ENCODE measurements at regions not wholly inside any gene's neighbourhood (a gene's known extent, or its start where the extent isn't known, plus 50 kb on each side); places are given as distances from the start of the nearest gene placed in this dataset.

GRCh38 chr3:34107669-34108068 lies 309.2 kb downstream of the PDCD6IP start:
- TF ChIP-seq, protein P1, sequence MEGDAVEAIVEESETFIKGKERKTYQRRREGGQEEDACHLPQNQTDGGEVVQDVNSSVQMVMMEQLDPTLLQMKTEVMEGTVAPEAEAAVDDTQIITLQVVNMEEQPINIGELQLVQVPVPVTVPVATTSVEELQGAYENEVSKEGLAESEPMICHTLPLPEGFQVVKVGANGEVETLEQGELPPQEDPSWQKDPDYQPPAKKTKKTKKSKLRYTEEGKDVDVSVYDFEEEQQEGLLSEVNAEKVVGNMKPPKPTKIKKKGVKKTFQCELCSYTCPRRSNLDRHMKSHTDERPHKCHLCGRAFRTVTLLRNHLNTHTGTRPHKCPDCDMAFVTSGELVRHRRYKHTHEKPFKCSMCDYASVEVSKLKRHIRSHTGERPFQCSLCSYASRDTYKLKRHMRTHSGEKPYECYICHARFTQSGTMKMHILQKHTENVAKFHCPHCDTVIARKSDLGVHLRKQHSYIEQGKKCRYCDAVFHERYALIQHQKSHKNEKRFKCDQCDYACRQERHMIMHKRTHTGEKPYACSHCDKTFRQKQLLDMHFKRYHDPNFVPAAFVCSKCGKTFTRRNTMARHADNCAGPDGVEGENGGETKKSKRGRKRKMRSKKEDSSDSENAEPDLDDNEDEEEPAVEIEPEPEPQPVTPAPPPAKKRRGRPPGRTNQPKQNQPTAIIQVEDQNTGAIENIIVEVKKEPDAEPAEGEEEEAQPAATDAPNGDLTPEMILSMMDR (IDR thresholded peaks at IDR 0.05): no peak
- no peak for TF ChIP-seq POLR2AphosphoS5 (IDR thresholded peaks at IDR 0.05; ENCODE audit: low read depth, low read length)
- no peak for TF ChIP-seq TCF7L2 (IDR thresholded peaks at IDR 0.05; ENCODE audit: low read depth, low read length)
- no peak for TF ChIP-seq SIN3A (IDR thresholded peaks at IDR 0.05; ENCODE audit: borderline replicate concordance, insufficient read depth, low read depth, low read length)
- no peak for TF ChIP-seq REST (IDR thresholded peaks at IDR 0.05; ENCODE audit: insufficient read depth in 1 of 2, low read depth in 2 of 2, low read length in 1 of 2)
- no peaks in the 10 kb centered on the region for H3K4me1 ChIP-seq (ENCODE audit: control insufficient read depth, insufficient read depth, low read length)
- H3K27ac ChIP-seq (ENCODE audit: low read length): no peak overlapping the region
- in situ Hi-C loops (cut with HindIII; ENCODE audit: low pct_unique_long_range_greater_than_20kb, low sequenced_read_pairs): no loop called here
- CTCF ChIA-PET: no interaction called here
- no peaks in the 10 kb centered on the region for H3K27me3 ChIP-seq (ENCODE audit: control insufficient read depth, insufficient read depth, low read length)
- H3K4me3 ChIP-seq (ENCODE audit: low read depth in 2 of 2, low read length in 2 of 2): no peak overlapping the region
- no peaks in the 10 kb centered on the region for H3K36me3 ChIP-seq (ENCODE audit: control insufficient read depth, insufficient read depth, low read length)
- ATAC-seq: no peak
- POLR2A ChIA-PET: no interaction called here
- no peaks in the 10 kb centered on the region for H3K9me3 ChIP-seq (ENCODE audit: control insufficient read depth, insufficient read depth, low read depth, low read length)
- BruUV-seq (replicated peaks): no TSS peak
- intact Hi-C loops (cut with micrococcal nuclease; ENCODE audit: unreplicated experiment): no loop called here
- no peak for DNase-seq (ENCODE audit: low read depth, low spot score)

DNA sequence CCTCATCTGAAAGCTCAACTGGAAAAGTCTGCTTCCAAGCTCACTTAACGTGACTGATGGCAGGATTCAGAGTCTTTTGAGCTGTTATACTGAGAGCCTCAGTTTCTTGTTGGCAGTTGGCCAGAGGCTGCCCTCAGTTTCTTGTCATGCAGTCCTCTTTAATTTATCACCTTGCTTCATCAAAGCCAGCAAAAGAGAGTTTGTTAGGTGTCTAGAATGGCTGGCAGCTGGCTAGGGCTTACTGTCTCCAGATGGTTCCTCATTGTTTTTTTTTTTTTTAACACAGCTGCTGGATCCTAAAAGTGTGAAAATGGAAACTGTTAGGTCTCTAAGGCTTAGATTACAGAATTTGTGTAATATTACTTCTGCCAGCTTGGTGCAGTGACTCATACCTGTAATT lies 310.6 kb downstream of the PDCD6IP start:
- DNase-seq (ENCODE audit: low read depth, low spot score): no peak
- no peak overlapping the region for H3K27ac ChIP-seq (ENCODE audit: low read length)
- in situ Hi-C loops (cut with HindIII; ENCODE audit: low pct_unique_long_range_greater_than_20kb, low sequenced_read_pairs): no loop called here
- BruUV-seq (replicated peaks): no TSS peak
- no peak overlapping the region for H3K4me3 ChIP-seq (ENCODE audit: low read depth in 2 of 2, low read length in 2 of 2)
- H3K27me3 ChIP-seq (ENCODE audit: control insufficient read depth, insufficient read depth, low read length): no peaks in the 10 kb centered on the region
- intact Hi-C loops (cut with micrococcal nuclease; ENCODE audit: unreplicated experiment): no loop called here
- TF ChIP-seq REST (IDR thresholded peaks at IDR 0.05; ENCODE audit: insufficient read depth in 1 of 2, low read depth in 2 of 2, low read length in 1 of 2) (no peak), POLR2AphosphoS5 (IDR thresholded peaks at IDR 0.05; ENCODE audit: low read depth, low read length) (no peak), TCF7L2 (IDR thresholded peaks at IDR 0.05; ENCODE audit: low read depth, low read length) (no peak), SIN3A (IDR thresholded peaks at IDR 0.05; ENCODE audit: borderline replicate concordance, insufficient read depth, low read depth, low read length) (no peak)
- TF ChIP-seq, protein P1 (IDR thresholded peaks at IDR 0.05): no peak
- no peaks in the 10 kb centered on the region for H3K36me3 ChIP-seq (ENCODE audit: control insufficient read depth, insufficient read depth, low read length)
- ATAC-seq: no peak
- ChIA-PET POLR2A (no interaction called here), CTCF (no interaction called here)
- no peaks in the 10 kb centered on the region for H3K9me3 ChIP-seq (ENCODE audit: control insufficient read depth, insufficient read depth, low read depth, low read length)
- H3K4me1 ChIP-seq (ENCODE audit: control insufficient read depth, insufficient read depth, low read length): no peaks in the 10 kb centered on the region
